CD4-positive, alpha-beta T cell treated with Interleukin-21 for 1 hour (primary cell): ENCODE measurements at regions not wholly inside any gene's neighbourhood (a gene's known extent, or its start where the extent isn't known, plus 50 kb on each side); places are given as distances from the start of the nearest gene placed in this dataset.
"Not testable (repeated sequence)": the region's sequence is repeated elsewhere in the genome, so short reads cannot be mapped to it uniquely, and the experiment has no call there.

Source experiments
- DNase-seq: peaks from one replicate; pipeline ENCODE4 v3.0.0-alpha.2; 2020

DNA sequence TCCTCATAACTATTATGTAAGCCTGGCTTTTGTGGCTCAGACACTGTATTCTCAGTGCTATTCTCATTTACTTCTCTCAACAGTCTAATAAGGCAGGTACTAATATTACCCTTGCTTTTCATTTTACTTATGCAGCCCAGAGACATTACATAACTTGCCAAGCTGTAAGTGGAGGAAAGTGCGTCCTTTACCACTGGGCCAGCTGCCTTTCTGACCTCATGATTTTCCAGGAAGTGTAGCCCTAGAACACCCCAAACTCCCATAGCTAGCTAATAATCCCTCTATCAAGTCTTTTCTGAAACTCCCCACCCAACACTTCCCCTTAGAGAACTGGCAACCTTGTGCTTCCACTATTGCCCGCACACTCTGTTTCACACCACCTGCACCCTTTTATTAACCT is 192.9 kb upstream of the HMHB1 start:
- no peak for DNase-seq

DNA sequence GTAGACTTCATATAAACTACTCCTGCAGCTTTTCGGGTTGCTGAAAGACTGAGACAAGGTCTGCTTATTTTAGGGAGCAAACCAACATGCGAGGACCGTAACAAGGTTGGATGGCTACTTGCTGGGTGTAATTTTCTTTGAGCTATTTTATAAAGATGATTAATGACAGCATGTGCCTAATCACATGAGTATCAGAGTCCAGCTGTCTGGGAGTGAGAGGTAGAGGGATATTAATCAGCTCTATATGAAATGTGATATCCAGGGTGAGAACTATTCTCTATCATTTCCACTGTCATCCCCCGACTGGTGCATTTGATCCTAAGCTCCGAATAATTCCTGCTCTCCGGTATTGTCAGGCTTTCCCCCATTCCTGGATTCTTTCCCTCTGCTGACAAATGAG is 193.8 kb upstream of the HMHB1 start:
- no peak for DNase-seq

DNA sequence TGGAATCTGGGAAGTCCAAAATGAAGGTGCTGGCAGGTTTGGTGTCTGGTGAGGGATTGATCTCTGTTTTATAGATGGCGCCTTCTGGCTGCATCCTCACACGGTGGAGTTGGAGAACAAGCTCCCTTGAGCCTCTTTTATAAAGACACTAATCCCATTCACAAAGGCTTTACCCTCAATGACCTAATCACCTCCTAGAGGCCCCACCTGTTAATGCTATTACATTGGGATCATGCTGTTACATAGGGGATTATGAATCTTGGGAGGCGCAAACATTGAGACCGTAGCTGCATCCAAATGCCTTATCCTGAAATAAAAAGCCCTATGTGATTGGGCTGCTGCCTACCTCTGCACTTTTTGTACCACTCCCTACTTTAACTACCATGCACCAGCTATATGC is 197.1 kb upstream of the HMHB1 start:
- no peak for DNase-seq

DNA sequence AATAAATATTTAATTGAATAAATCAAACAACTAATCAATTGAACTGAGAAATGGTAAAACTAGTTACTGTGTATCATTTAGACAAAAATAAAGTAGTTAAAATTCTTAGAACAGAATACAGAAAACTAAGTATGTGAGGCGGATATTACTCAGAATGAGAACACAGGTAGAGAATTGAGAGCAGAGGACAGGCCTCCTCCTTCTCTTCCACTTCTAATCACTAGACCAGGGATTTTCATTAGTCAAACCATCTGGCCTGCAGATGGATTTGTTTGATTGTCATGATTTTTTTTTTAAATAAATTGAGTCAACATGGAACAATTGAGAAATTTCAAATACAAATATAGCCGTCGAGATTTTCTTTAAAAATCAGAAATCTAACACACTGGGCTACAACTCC is 198.6 kb upstream of the HMHB1 start:
- DNase-seq, result no peak

DNA sequence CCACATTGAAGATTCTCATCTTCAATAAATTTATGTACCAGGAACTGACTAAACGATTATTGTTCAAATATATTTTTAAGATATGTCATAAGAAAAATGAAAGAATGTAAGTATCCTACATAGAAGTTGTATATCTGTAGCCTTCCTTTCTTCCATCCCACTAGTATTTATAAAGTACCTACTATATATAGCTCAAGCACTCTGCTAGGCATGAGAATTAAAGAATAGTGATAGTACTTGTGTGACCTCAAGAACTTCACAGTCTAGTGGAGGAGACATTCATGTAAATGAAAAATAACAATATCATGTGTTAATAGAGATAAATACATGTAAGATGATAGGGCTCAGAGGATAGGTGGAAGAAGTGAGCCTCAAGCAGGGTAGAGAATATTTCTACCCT is 201.0 kb upstream of the HMHB1 start:
- no peak for DNase-seq

DNA sequence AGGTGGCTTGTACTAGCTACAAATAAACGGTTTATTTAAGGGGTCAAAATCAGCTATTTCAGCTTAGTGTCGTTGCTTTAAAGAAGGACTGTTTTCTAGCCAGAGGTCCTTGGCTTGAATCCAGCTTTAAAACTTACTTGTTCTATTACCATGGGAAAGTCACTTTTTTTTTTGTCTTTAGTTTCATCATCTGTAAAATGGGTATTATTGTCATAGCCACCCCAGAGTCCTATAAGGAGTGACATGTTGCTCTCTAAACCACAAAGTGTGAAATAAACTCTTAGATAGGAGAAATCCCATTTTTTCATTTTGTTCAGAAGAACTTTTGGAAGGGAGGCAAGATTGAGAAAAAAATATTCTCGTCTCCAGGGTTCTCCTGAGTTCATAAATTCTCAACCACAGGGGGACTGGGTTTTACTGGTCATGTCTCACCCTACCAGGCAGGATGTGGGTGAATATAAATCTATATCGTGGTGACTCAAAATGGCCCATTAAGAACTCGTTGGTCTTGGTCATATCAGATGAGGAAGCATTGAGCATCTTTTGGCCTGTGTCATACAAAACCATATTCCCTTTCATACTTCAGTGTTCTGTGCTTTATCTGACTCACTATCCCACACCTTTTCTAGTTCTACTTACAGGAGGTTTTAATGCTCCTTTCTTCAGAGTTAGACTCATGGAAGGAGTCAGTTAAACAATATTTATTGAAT is 202.7 kb upstream of the NR3C1 start:
- peak; percentile 22 for DNase-seq

DNA sequence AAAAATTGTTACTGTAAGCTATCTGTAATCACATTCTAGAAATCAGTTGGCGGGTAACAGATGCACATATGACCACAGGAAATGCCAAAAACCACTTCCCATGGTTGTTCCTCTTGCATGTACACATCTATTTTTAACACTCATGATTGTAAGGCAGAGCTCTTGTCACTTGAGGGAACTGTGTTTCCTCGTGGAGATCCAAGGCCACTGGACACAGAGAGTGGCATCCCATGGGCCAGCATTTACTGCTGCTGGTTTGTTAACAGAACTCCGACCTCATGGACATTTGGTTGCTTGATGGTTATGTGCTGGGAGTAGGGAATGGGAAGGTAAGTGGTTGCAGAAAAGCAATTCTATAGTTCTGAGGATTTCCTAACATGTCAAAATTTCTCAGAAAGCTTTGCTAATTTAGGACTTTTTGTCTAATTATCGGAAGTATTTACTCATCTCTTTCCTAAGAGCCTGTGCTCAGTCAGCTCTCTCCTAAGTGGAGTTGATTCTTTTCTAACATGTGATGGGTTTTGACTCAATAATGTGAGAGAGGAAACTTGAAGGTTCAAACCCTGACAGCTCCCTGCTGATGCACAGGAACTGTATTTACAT is 202.0 kb upstream of the NR3C1 start:
- peak; percentile 46 for DNase-seq

DNA sequence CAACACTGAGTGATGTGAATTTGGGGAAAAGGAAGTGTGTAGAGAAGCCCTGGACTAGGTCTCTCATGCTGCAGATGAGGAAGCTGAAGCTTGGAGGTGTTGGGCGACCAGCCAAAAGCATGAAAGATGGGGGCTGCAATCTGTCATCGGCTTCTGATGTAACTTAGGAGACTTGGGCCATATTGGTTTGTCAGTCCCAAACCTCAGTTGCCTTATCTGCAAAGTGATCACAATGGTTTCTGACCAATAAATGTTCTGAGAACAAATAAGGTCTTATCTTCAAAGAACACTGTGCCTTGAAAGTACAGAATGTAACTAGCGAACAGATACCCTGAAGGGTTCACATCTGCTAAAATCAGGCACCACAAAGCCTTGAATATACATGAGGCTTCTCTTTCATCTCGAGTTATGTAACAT is 198.4 kb upstream of the NR3C1 start:
- DNase-seq, result peak; percentile 8

DNA sequence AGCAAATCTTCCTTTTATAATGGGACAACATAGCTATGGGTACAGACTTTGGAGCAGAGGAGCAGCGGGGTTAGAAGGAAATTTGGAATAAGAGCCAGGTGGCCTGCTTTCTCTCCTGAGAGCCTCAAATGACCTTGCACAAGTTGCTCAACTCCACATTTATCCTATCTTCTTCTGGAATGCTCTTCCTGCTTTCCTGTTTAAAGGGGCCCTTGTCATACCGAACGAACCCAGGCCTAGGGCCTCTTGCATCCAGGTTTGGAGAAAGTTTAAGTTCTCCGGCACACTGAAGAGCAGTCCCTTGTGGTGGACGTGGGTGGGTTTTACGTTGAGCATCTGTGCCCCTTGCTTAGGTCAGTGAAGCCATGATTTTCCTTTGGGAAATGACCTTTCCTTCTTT is 197.9 kb upstream of the NR3C1 start:
- DNase-seq, result no peak

DNA sequence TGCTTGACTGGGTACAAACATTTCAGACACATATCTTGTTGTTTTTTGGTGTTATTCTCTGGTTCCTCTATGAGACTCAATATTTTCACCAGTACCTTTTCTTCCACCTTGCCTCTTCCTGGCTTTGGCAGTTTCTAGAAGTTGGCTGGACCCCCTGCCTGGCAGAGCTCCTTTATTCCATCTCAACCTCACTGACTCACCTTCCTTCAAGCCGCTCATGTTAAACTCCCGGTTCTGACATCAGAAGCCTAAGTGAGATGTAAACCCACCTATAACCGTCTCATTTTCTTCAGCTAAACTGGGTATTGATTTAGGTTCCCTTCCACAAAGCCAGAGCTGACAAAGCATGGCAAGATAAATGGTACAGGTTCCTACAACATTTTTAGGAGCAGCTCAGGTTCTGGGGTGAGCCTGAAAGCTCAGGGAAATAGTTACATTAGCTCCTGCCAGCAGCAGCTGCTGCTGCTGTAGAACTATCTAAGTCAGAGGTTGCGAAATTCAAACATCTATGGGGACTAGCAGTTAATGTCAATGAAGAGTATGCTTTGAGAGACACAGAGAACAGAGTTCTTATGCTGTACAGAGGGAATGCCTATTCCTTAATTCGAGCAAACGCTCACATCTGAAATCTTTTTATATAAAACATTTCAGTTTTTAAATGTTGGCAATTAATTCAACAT is 197.1 kb upstream of the NR3C1 start:
- no peak for DNase-seq

DNA sequence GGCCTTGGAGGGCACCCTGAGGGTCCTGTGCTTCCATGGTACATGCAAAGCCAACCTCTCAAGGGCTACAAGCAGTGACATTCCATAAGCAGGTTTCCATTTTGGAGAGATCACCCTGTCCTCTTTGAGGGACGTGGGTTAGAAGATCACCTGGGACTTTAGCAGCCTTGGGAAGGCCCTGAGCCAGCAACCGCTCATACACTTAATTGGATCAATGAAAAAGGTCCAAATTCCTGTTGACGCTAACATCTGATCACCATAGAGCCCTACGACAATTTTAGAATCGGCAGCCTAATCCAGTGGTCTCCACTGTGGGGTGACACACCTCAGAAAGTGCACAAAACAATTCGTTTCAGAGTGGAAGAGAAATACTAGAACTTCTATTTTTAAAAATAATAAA is 196.0 kb upstream of the NR3C1 start:
- no peak for DNase-seq

DNA sequence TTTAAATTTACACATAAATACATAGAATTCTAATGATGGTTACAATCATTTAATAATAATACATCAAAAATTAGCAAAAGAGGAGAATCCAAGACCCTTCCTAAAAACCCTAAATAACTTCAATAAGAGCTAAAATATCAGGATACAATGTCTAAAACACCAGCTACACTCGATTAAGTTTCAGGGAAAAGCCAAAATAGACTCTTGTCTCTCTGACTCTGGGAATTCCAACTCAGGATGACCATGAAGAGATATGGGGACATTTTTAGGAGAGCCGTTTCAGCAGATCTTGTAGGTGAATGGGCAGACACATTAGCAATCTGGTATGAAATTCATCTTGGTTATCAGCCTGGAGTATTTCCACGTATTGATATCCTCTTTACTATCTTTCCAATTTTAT is 193.3 kb upstream of the NR3C1 start:
- DNase-seq, result no peak

DNA sequence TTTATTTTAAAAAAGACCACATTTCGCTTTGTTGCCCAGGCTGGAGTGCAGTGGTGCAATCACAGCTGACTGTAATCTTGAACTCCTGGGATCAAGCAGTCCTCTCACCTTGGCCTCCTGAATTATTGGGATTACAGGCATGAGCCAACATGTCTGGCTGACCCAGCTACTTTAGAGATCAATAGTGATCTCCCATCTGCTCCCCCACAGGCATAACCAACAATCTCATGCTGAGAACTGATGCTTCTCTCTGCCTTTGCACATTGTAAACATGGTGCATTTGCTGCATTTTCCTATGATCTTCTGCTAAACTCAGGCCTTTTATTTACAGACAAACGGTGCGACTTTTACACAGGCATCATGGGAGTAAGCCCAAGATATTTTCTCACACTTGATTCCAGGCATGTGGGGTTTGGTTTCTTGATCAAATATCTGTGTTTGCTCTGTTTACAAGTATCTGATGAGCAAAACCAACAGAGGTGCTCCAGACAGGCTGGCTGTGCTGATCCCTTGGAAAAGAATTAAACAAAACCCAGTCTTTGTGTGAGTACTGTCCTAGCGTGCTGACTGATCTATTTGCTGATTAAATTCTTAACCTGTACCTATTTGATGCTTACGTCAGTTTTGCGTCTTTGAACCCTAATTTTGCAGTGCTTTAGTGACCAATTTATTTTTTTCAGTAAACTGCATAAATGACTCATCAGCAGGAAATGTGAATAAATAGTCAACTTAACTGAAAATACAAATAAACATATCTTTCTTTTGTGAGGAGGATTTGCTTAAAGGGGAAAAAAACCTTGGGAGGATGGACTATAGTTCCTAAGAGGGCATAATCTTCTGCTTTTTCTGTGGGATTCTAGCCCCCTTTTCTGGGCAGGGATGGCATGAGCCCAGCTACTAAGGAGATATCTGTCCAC is 191.7 kb upstream of the NR3C1 start:
- DNase-seq, result no peak

DNA sequence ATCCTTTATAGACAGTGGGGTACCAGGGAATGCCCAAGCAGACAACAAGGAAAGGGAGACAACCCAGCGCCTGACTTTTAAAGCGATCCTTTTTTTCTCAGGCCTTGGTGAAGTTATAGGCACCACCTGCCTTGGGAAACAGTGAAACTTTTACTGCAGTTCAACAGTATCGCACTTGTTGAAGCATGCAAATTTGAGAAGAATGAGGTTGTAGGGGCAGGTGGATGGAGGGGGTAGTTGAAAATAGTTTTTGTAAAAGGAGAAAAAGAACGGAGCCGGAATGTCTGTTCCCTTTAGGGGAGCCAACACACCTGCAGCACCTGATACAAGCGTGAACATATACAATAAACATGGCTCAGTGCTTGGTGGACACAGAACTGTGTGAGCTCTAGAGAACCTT is 190.2 kb upstream of the NR3C1 start:
- no peak for DNase-seq

DNA sequence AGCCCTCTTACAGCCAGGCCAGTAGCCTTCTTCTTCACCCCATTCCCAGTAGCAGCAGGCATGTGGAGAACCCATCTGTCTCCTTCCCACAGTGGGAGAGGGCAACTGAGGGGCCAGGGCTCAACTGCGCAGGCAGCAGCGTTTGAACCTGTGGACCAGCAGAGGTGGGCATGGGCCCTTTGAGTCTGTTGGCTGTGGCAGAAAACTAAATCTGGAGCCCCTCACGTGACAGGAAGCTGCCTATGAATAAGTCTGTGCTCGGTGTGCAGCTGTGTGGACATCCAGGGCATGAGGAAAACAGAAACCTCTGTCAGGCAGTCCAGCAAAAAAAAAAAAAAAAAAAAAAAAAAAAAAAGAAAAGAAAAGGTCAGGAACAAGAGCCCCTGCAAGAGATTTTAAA is 189.2 kb upstream of the NR3C1 start:
- DNase-seq, result no peak

DNA sequence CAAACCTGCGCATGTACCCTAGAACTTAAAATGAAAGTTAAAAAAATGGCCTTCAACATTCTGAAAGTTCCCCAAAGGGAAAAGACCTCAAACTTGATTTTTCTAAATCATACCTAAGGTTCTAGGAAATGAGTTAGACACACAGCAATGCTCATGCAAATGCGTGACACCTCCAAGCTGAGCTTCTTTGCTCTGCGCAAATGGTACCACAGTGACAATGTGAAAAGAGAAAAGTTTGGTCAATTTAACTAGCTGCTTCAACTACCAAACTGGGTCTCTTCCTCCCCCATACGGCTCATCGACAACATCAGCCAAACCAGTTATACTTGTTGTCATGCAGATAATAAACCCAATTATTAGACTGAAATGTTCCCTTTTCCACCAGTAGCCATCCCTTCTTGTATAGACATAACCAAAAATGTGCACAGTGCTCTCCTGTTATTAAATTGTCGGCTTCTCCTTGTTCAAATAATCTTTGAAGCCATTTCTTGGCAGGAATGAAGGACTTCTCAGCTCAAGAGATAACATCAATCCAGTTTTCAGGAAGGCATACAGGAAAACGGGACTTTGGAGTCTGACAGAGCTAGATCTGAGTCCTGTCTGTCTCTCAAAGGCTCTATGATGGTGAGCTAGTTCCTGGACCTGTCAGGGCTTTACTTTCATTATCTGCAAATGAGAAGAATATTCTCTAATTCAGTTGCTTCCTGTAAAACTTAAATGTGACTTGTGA is 185.6 kb upstream of the NR3C1 start:
- no peak for DNase-seq

DNA sequence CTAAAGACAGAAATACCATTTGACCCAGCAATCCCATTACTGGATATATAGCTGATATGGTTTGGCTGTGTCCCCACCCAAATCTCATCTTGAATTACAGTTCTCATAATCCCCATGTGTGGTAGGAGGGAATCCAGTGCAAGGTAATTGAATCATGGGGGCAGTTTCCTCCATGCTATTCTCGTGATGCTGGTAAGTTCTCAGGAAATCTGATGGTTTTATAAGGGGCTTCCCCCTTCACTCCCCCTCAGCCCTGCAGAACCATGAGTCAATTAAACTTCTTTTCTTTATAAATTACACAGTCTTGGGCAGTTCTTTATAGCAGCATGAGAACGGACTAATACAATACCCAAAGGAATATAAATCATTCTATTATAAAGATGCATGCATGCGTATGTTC is 184.6 kb upstream of the NR3C1 start:
- DNase-seq, result not testable (repeated sequence)

DNA sequence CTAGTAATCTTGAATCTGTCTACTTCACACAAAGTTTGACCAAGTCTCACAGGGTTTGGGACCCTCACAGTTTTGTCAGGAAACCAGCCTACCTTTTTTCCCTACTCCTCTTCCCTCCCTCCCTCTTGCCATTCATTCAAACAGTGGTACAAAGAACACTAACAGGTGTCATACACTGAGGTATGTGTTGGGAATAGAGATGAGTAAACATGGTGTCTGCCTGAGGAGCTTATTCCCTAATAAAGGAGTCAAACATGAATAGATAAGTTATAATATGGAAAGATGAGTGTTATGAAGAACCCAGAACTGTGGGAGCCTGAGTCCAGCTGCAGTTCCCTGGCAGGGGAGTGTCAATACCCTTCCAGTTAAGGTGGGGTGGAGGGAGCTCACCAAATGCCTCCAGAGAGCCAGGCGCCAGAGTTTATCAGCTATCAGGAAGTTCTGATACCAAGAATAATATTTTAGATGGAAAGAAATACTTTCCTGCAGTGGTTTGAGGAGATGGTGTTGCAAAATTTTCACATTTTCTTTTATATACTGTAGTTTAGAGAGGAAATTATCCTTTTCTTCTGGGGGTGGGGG is 183.4 kb upstream of the NR3C1 start:
- DNase-seq, result no peak

DNA sequence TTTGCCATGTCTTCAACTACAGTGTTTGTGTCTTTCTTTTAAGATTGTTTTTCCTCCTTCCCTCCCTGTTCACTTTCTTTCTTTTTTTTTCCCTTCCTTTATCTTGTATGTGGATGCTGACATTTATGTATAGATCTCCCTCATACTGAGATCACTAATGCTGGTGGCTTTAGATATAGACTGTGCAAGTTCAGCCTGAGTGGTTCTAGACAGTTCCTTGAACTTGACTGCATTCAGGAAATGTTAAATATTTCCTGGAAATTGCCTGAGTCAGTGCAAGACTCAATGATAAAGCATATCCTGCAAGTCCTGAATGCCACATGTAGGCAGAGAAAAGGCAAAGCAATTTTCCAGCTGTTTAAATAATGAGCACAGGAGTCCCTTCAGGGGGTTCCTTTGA is 182.5 kb upstream of the NR3C1 start:
- DNase-seq, result no peak

DNA sequence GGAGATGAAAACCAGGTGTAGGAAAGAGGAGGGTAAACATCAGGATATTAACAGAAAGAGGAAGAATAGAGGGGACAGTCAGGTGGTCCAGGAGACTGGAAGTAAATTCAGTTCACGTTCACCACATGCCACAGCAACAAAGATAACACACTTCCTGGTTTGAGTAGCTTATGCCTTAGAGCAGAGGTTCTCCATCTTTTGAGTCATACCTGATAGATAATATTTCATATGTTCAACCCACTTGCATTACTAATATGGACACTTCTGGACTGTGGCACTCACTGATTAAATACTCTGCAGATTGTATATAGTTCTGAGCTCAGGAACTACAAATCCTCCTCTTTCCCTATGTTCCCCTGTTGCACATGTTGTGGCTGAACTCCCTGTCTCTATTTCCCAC is 179.9 kb upstream of the NR3C1 start:
- DNase-seq, result no peak

DNA sequence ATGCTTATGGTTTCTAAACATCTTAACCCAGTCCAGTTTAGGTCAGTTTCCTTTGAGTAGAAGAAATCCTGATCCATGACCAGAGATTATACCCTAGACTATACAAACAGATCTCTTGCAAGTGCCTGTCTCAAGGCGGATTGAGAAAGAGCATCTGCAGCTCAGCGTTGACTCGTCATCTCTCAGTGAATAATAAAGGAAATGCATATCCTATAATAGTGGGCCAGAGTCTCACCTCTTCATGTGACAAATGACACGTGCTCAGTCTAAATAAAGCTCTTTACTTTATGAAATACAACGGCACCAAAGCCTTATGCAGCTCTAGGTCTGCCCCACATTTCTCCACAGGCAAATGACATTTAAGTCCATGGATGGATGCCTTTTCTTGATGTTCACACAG is 179.4 kb upstream of the NR3C1 start:
- DNase-seq, result no peak

DNA sequence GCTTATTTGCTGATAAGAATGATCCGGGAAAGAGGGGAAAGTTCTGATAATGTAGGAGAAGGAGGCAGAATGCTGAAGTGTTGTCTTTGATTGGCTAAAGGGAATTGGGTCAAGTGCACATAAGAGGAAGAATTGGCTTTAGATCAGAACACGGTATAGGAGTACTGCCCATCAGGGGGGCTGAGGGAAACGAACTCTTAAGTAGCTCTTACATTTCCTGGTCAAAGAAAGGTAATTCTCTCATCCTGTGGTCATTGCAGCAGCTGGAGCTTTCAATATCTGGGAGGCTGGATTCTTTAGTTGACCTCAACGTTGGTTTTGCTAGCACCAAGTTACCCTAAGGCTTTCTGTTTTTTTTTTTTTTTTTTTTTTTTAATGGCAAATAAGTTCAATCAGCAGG is 178.7 kb upstream of the NR3C1 start:
- no peak for DNase-seq
